ENCODE measurements at regions not wholly inside any gene's neighbourhood (a gene's known extent, or its start where the extent isn't known, plus 50 kb on each side); places are given as distances from the start of the nearest gene placed in this dataset.

GRCh38 chr17:416293-417206, 63.9 kb upstream of the RPH3AL start:
- H3K4me3 ChIP-seq (ENCODE audit: low read depth, low read length), result no peak overlapping the region
- TF ChIP-seq MAX (IDR thresholded peaks at IDR 0.05; ENCODE audit: low read depth, low read length), result no peak
- TF ChIP-seq POLR2A (IDR thresholded peaks at IDR 0.05; ENCODE audit: extremely low read depth, insufficient read length), result no peak
- no peak for TF ChIP-seq CTCF (IDR thresholded peaks at IDR 0.05; ENCODE audit: low read depth, low read length)
- TF ChIP-seq MYC (IDR thresholded peaks at IDR 0.05; ENCODE audit: low read depth, low read length), result no peak
- DNase-seq (ENCODE audit: low read depth), result no peak

GRCh38 chr17:413706-414380, 61.2 kb upstream of the RPH3AL start:
- no peak for DNase-seq (ENCODE audit: low read depth)
- TF ChIP-seq MYC (IDR thresholded peaks at IDR 0.05; ENCODE audit: low read depth, low read length) (no peak), CTCF (IDR thresholded peaks at IDR 0.05; ENCODE audit: low read depth, low read length) (no peak), POLR2A (IDR thresholded peaks at IDR 0.05; ENCODE audit: extremely low read depth, insufficient read length) (no peak), MAX (IDR thresholded peaks at IDR 0.05; ENCODE audit: low read depth, low read length) (no peak)
- no peak overlapping the region for H3K4me3 ChIP-seq (ENCODE audit: low read depth, low read length)

GRCh38 chr17:413016-413350, 60.4 kb upstream of the RPH3AL start:
- no peak for DNase-seq (ENCODE audit: low read depth)
- TF ChIP-seq CTCF (IDR thresholded peaks at IDR 0.05; ENCODE audit: low read depth, low read length) (no peak), MAX (IDR thresholded peaks at IDR 0.05; ENCODE audit: low read depth, low read length) (no peak), POLR2A (IDR thresholded peaks at IDR 0.05; ENCODE audit: extremely low read depth, insufficient read length) (no peak), MYC (IDR thresholded peaks at IDR 0.05; ENCODE audit: low read depth, low read length) (no peak)
- H3K4me3 ChIP-seq (ENCODE audit: low read depth, low read length), result no peak overlapping the region

GRCh38 chr17:412211-413015, 59.8 kb upstream of the RPH3AL start:
- H3K4me3 ChIP-seq (ENCODE audit: low read depth, low read length), result no peak overlapping the region

More at GRCh38 chr17:412211-413015, 59.8 kb upstream of the RPH3AL start:
- DNase-seq (ENCODE audit: low read depth), result peak; percentile 70
- peak; percentile 61 for TF ChIP-seq CTCF (IDR thresholded peaks at IDR 0.05; ENCODE audit: low read depth, low read length)
- peak; percentile 78 for TF ChIP-seq MAX (IDR thresholded peaks at IDR 0.05; ENCODE audit: low read depth, low read length)
- TF ChIP-seq POLR2A (IDR thresholded peaks at IDR 0.05; ENCODE audit: extremely low read depth, insufficient read length), result no peak
- TF ChIP-seq MYC (IDR thresholded peaks at IDR 0.05; ENCODE audit: low read depth, low read length), result peak; percentile 43; the same call in 1 of the 2 replicates
